Ovary (tissue), 3 donors: ENCODE measurements at regions not wholly inside any gene's neighbourhood (a gene's known extent, or its start where the extent isn't known, plus 50 kb on each side); places are given as distances from the start of the nearest gene placed in this dataset.

ENCODE experiments used
- EP300 ChIP-seq: sonication (generic); formaldehyde crosslinking; IDR thresholded peaks from one replicate; pipeline ENCODE4 v1.6.1; 2017; ENCODE audit warnings: antibody characterized with exemption
- POLR2A ChIP-seq: fragments of 450-650 bp; IDR thresholded peaks from one replicate; pipeline ENCODE4 v1.6.1; 2017; ENCODE audit warnings: antibody characterized with exemption, mild to moderate bottlenecking, moderate library complexity
- TF ChIP-seq, protein P1 (sequence below), 3 donors: fragments of 450-650 bp in 2 of 3; fragments of 200-600 bp in 1 of 3; IDR thresholded peaks; one replicate each; pipeline versions ENCODE4 v1.5.1 to v1.8.0; 2016 to 2022; ENCODE audit warnings: antibody characterized with exemption in 3 of 3, mild to moderate bottlenecking in 1 of 3
- donor health status: DM: no; HTN: no; CAD: no.

DNA sequence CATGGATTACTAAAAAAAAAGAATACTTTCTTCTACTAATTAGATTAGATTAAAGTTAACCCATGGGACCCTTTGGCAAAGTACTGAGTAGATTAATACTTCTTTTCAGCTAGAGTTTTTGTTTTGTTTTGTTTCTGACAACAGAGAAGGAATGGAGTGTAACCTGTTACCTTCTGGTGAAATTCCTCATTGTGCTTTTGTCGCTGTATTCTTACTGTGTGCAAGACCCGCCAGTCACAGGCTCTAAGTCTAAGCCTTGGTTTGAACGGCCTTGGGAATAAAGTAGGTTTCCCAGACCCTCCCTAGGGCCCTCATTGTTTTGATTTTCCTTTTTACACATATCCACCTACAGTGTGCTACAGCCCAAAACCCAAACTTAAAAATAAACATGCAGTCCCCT lies 171.1 kb upstream of the IL12A start:
- TF ChIP-seq, protein P1, sequence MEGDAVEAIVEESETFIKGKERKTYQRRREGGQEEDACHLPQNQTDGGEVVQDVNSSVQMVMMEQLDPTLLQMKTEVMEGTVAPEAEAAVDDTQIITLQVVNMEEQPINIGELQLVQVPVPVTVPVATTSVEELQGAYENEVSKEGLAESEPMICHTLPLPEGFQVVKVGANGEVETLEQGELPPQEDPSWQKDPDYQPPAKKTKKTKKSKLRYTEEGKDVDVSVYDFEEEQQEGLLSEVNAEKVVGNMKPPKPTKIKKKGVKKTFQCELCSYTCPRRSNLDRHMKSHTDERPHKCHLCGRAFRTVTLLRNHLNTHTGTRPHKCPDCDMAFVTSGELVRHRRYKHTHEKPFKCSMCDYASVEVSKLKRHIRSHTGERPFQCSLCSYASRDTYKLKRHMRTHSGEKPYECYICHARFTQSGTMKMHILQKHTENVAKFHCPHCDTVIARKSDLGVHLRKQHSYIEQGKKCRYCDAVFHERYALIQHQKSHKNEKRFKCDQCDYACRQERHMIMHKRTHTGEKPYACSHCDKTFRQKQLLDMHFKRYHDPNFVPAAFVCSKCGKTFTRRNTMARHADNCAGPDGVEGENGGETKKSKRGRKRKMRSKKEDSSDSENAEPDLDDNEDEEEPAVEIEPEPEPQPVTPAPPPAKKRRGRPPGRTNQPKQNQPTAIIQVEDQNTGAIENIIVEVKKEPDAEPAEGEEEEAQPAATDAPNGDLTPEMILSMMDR (IDR thresholded peaks at IDR 0.05) = no peak
- TF ChIP-seq EP300 (no peak), POLR2A (no peak)
